Testis (tissue), 2 donors: ENCODE measurements at regions not wholly inside any gene's neighbourhood (a gene's known extent, or its start where the extent isn't known, plus 50 kb on each side); places are given as distances from the start of the nearest gene placed in this dataset.

Experiments used
- CTCF ChIP-seq, 3 experiments: fragments of 450-650 bp in 2 of 3; fragments of 200-600 bp in 1 of 3; sonication (generic) in 1 of 3; IDR thresholded peaks; one replicate each; pipeline ENCODE4 v1.5.1; 2016 to 2019; ENCODE audit warnings: antibody characterized with exemption in 3 of 3, mild to moderate bottlenecking in 2 of 3, moderate library complexity in 1 of 3
- POLR2A ChIP-seq: fragments of 450-650 bp; IDR thresholded peaks from one replicate; pipeline ENCODE4 v1.6.1; 2017; ENCODE audit warnings: antibody characterized with exemption, mild to moderate bottlenecking, moderate library complexity

- no peak for TF ChIP-seq CTCF (IDR thresholded peaks at IDR 0.05)
- TF ChIP-seq POLR2A: no peak
Observed at GRCh38 chr9:88645172-88645878, 110.3 kb downstream of the NXNL2 start.
